Uterus (tissue), 3 donors: ENCODE measurements at regions not wholly inside any gene's neighbourhood (a gene's known extent, or its start where the extent isn't known, plus 50 kb on each side); places are given as distances from the start of the nearest gene placed in this dataset.

Experiments
- DNase-seq, 2 donors: peaks; one replicate each; pipeline ENCODE4 v3.0.0-alpha.2; 2019 to 2020
- H3K27ac ChIP-seq, 2 donors: fragments of 200-600 bp; sonication (generic); 1 replicate in 1 of 2; 2 replicates in 1 of 2; pipeline ENCODE4 v1.5.1; 2016 to 2018
- H3K27me3 ChIP-seq, 2 donors: fragments of 200-600 bp; sonication (generic); one replicate each; pipeline ENCODE4 v1.5.1; 2018 to 2019; ENCODE audit warnings: control low read depth in 1 of 2
- H3K36me3 ChIP-seq, 2 donors: fragments of 200-600 bp; sonication (generic); one replicate each; pipeline ENCODE4 v1.5.1; 2019; ENCODE audit warnings: control low read depth in 1 of 2
- H3K4me1 ChIP-seq, 2 donors: fragments of 200-600 bp; sonication (generic); one replicate each; pipeline ENCODE4 v1.5.1; 2018 to 2019; ENCODE audit warnings: control low read depth in 1 of 2
- H3K4me3 ChIP-seq, 2 donors: fragments of 200-600 bp; sonication (generic); 1 replicate in 1 of 2; 2 replicates in 1 of 2; pipeline ENCODE4 v1.5.1; 2018 to 2019; ENCODE audit warnings: mild to moderate bottlenecking in 1 of 2
- H3K9me3 ChIP-seq, 2 donors: fragments of 200-600 bp; sonication (generic); one replicate each; pipeline ENCODE4 v1.5.1; 2019; ENCODE audit warnings: control low read depth in 1 of 2
- CTCF ChIP-seq, 4 experiments: fragments of 200-600 bp in 2 of 4; fragments of 450-650 bp in 2 of 4; sonication (generic) in 2 of 4; IDR thresholded peaks; one replicate each; pipeline ENCODE4 v1.5.1; 2016 to 2019; ENCODE audit warnings: antibody characterized with exemption in 4 of 4, mild to moderate bottlenecking in 2 of 4, moderate library complexity in 1 of 4
- POLR2A ChIP-seq, 2 donors: fragments of 450-650 bp; IDR thresholded peaks; one replicate each; pipeline ENCODE4 v1.6.1; 2016; ENCODE audit warnings: antibody characterized with exemption in 2 of 2, mild to moderate bottlenecking in 1 of 2, moderate library complexity in 1 of 2
- intact Hi-C: fragments of 100-400 bp; cut with DNase I; formaldehyde crosslinking; loops from one replicate; pipeline ENCODE4 v1.15.1; 2023; ENCODE audit warnings: low total_unique reads
- donor health status: DM: yes; HTN: yes; CAD: no.

GRCh38 chr3:152094406-152094805 is 174.3 kb upstream of the MBNL1 start:
- H3K27ac ChIP-seq: peak overlapping the region in 1 of 2 donors; percentile 76
- intact Hi-C loops: no loop called here
- H3K4me3 ChIP-seq: no peak overlapping the region
- no peaks in the 10 kb centered on the region for H3K4me1 ChIP-seq
- H3K27me3 ChIP-seq: no peaks in the 10 kb centered on the region
- no peaks in the 10 kb centered on the region for H3K36me3 ChIP-seq
- H3K9me3 ChIP-seq: no peaks in the 10 kb centered on the region
- no peak for DNase-seq
- no peak for TF ChIP-seq POLR2A (IDR thresholded peaks at IDR 0.05)
- no peak for TF ChIP-seq CTCF (IDR thresholded peaks at IDR 0.05)

GRCh38 chr3:152095472-152095871 is 173.3 kb upstream of the MBNL1 start:
- Histone ChIP-seq H3K27me3 (no peaks in the 10 kb centered on the region), H3K4me1 (no peaks in the 10 kb centered on the region), H3K27ac (peak overlapping the region in 1 of 2 donors; percentile 76), H3K36me3 (no peaks in the 10 kb centered on the region), H3K4me3 (no peak overlapping the region), H3K9me3 (no peaks in the 10 kb centered on the region)
- no peak for TF ChIP-seq POLR2A (IDR thresholded peaks at IDR 0.05)
- no peak for TF ChIP-seq CTCF (IDR thresholded peaks at IDR 0.05)
- intact Hi-C loops: no loop called here
- no peak for DNase-seq

- no peak for TF ChIP-seq POLR2A (IDR thresholded peaks at IDR 0.05)
- no peak for TF ChIP-seq CTCF (IDR thresholded peaks at IDR 0.05)
- Histone ChIP-seq H3K4me3 (no peak overlapping the region), H3K27me3 (no peaks in the 10 kb centered on the region), H3K4me1 (no peaks in the 10 kb centered on the region), H3K27ac (peak overlapping the region; percentile 2 to 76), H3K9me3 (no peaks in the 10 kb centered on the region), H3K36me3 (no peaks in the 10 kb centered on the region)
- no peak for DNase-seq
- intact Hi-C loops: no loop called here
These were observed 172.3 kb upstream of the MBNL1 start for GRCh38 chr3:152096280-152096906.

- DNase-seq: no peak
- intact Hi-C loops: no loop called here
- Histone ChIP-seq H3K4me1 (no peaks in the 10 kb centered on the region), H3K27me3 (no peaks in the 10 kb centered on the region), H3K9me3 (no peaks in the 10 kb centered on the region), H3K27ac (peak overlapping the region in 1 of 2 donors; percentile 76), H3K4me3 (no peak overlapping the region), H3K36me3 (no peaks in the 10 kb centered on the region)
- TF ChIP-seq CTCF (IDR thresholded peaks at IDR 0.05) (no peak), POLR2A (IDR thresholded peaks at IDR 0.05) (no peak)
These were observed 171.6 kb upstream of the MBNL1 start for GRCh38 chr3:152097120-152097519.

- DNase-seq: no peak
- Histone ChIP-seq H3K4me3 (no peak overlapping the region), H3K27ac (peak overlapping the region in 1 of 2 donors; percentile 76), H3K4me1 (no peaks in the 10 kb centered on the region), H3K9me3 (no peaks in the 10 kb centered on the region), H3K36me3 (no peaks in the 10 kb centered on the region), H3K27me3 (no peaks in the 10 kb centered on the region)
- intact Hi-C loops: no loop called here
- no peak for TF ChIP-seq CTCF (IDR thresholded peaks at IDR 0.05)
- TF ChIP-seq POLR2A (IDR thresholded peaks at IDR 0.05): no peak
These were observed 171.0 kb upstream of the MBNL1 start for GRCh38 chr3:152097770-152098169.
